ENCODE measurements at regions not wholly inside any gene's neighbourhood (a gene's known extent, or its start where the extent isn't known, plus 50 kb on each side); places are given as distances from the start of the nearest gene placed in this dataset.

GRCh38 chr13:69556540-69557196 is 551.0 kb upstream of the ATXN8OS start:
- no peak for TF ChIP-seq SUZ12 (IDR thresholded peaks at IDR 0.05; ENCODE audit: extremely low read depth, insufficient read depth, insufficient read length)
- TF ChIP-seq ZNF274 (IDR thresholded peaks at IDR 0.05; ENCODE audit: low read depth, low read length) = no peak
